Osteoblast (primary cell): ENCODE measurements at regions not wholly inside any gene's neighbourhood (a gene's known extent, or its start where the extent isn't known, plus 50 kb on each side); places are given as distances from the start of the nearest gene placed in this dataset.

Experiments used
- DNase-seq: peaks from one replicate; pipeline ENCODE4 v3.0.0; 2011; ENCODE audit warnings: low spot score, mixed read lengths; ENCODE audit not compliant: insufficient read length; ENCODE audit errors: missing footprints
- H2AFZ ChIP-seq: 2 replicates; pipeline ENCODE4 v1.6.0; 2011; ENCODE audit warnings: mild to moderate bottlenecking, low read length
- H3K27ac ChIP-seq: 2 replicates; pipeline ENCODE4 v1.5.1; 2011; ENCODE audit warnings: mild to moderate bottlenecking, low read depth, low read length, moderate library complexity
- H3K27me3 ChIP-seq: 2 replicates; pipeline ENCODE4 v1.6.0; 2012; ENCODE audit warnings: mild to moderate bottlenecking, control low read depth, inconsistent platforms, low read length, moderate library complexity; ENCODE audit not compliant: insufficient read depth
- H3K36me3 ChIP-seq: 2 replicates; pipeline ENCODE4 v1.5.1; 2011; ENCODE audit warnings: mild to moderate bottlenecking, low read length, control low read depth, moderate library complexity; ENCODE audit not compliant: insufficient read depth
- H3K4me1 ChIP-seq: 2 replicates; pipeline ENCODE4 v1.5.1; 2011; ENCODE audit warnings: mild to moderate bottlenecking, low read length, control low read depth, moderate library complexity; ENCODE audit not compliant: insufficient read depth
- H3K4me2 ChIP-seq: 2 replicates; pipeline ENCODE4 v1.6.0; 2011; ENCODE audit warnings: mild to moderate bottlenecking, low read length; ENCODE audit not compliant: insufficient read depth
- H3K4me3 ChIP-seq: fragments of 200-600 bp; sonication (generic); 3 replicates; pipeline ENCODE4 v1.5.1; 2012; ENCODE audit warnings: mild to moderate bottlenecking, low read length, inconsistent platforms; ENCODE audit not compliant: insufficient read depth
- H3K79me2 ChIP-seq: 2 replicates; pipeline ENCODE4 v1.6.0; 2012; ENCODE audit warnings: mild to moderate bottlenecking, low read length, control low read depth, inconsistent platforms; ENCODE audit not compliant: insufficient read depth
- H3K9me3 ChIP-seq: 2 replicates; pipeline ENCODE4 v1.5.1; 2011; ENCODE audit warnings: low read depth, low read length, control low read depth
- H4K20me1 ChIP-seq: 2 replicates; pipeline ENCODE4 v1.6.0; 2012; ENCODE audit warnings: mild to moderate bottlenecking, low read length, control low read depth; ENCODE audit not compliant: insufficient read depth
- CTCF ChIP-seq: IDR thresholded peaks from 2 replicates; pipeline ENCODE4 v1.5.1; 2011; ENCODE audit warnings: mild to moderate bottlenecking, low read depth, low read length, moderate library complexity; ENCODE audit errors: extremely low read depth

GRCh38 chr6:19524366-19525186, 312.6 kb upstream of the ID4 start:
- no peak for DNase-seq
- TF ChIP-seq CTCF, result no peak
- H3K4me3 ChIP-seq, result no peak overlapping the region
- no peaks in the 10 kb centered on the region for H4K20me1 ChIP-seq
- H3K36me3 ChIP-seq, result no peaks in the 10 kb centered on the region
- no peak overlapping the region for H3K4me2 ChIP-seq
- H3K27ac ChIP-seq, result no peak overlapping the region
- H3K9me3 ChIP-seq, result no peaks in the 10 kb centered on the region
- H3K79me2 ChIP-seq, result no peaks in the 10 kb centered on the region
- no peaks in the 10 kb centered on the region for H3K4me1 ChIP-seq
- no peak overlapping the region for H2AFZ ChIP-seq
- no peaks in the 10 kb centered on the region for H3K27me3 ChIP-seq

GRCh38 chr6:19525673-19526072, 311.5 kb upstream of the ID4 start:
- Histone ChIP-seq H3K4me1 (no peaks in the 10 kb centered on the region), H3K9me3 (no peaks in the 10 kb centered on the region), H3K4me3 (no peak overlapping the region), H2AFZ (no peak overlapping the region), H3K27ac (no peak overlapping the region), H3K27me3 (no peaks in the 10 kb centered on the region), H3K4me2 (no peak overlapping the region), H3K36me3 (no peaks in the 10 kb centered on the region), H3K79me2 (no peaks in the 10 kb centered on the region), H4K20me1 (no peaks in the 10 kb centered on the region)
- DNase-seq, result no peak
- no peak for TF ChIP-seq CTCF

- no peaks in the 10 kb centered on the region for H3K36me3 ChIP-seq
- H3K27me3 ChIP-seq, result no peaks in the 10 kb centered on the region
- TF ChIP-seq CTCF, result no peak
- no peak overlapping the region for H3K4me3 ChIP-seq
- H3K27ac ChIP-seq, result no peak overlapping the region
- DNase-seq, result no peak
- H3K79me2 ChIP-seq, result no peaks in the 10 kb centered on the region
- no peak overlapping the region for H3K4me2 ChIP-seq
- H3K9me3 ChIP-seq, result no peaks in the 10 kb centered on the region
- H2AFZ ChIP-seq, result no peak overlapping the region
- H3K4me1 ChIP-seq, result no peaks in the 10 kb centered on the region
- H4K20me1 ChIP-seq, result no peaks in the 10 kb centered on the region
These were observed 307.0 kb upstream of the ID4 start for GRCh38 chr6:19530188-19530587.

- DNase-seq, result no peak
- H3K27me3 ChIP-seq, result no peaks in the 10 kb centered on the region
- no peak overlapping the region for H2AFZ ChIP-seq
- H3K36me3 ChIP-seq, result no peaks in the 10 kb centered on the region
- H3K9me3 ChIP-seq, result no peaks in the 10 kb centered on the region
- no peaks in the 10 kb centered on the region for H4K20me1 ChIP-seq
- no peaks in the 10 kb centered on the region for H3K4me1 ChIP-seq
- no peak overlapping the region for H3K4me3 ChIP-seq
- H3K79me2 ChIP-seq, result no peaks in the 10 kb centered on the region
- H3K27ac ChIP-seq, result no peak overlapping the region
- no peak for TF ChIP-seq CTCF
- no peak overlapping the region for H3K4me2 ChIP-seq
These were observed 301.8 kb upstream of the ID4 start for GRCh38 chr6:19535351-19535750.
